Esophagus muscularis mucosa (tissue), 4 donors: ENCODE measurements at regions not wholly inside any gene's neighbourhood (a gene's known extent, or its start where the extent isn't known, plus 50 kb on each side); places are given as distances from the start of the nearest gene placed in this dataset.

Experiments used
- DNase-seq: peaks from one replicate; pipeline ENCODE4 v3.0.0-alpha.2; 2017; ENCODE audit errors: extremely low spot score
- H3K27ac ChIP-seq, 4 donors: fragments of 200-600 bp; sonication (generic); replicated peaks in 1 of 4; 1 replicate in 3 of 4; 2 replicates in 1 of 4; pipeline ENCODE4 v1.5.1; 2016 to 2019; ENCODE audit warnings: mild to moderate bottlenecking in 1 of 4
- H3K27me3 ChIP-seq, 4 donors: fragments of 200-600 bp; sonication (generic); one replicate each; pipeline versions ENCODE4 v1.5.1 to v1.6.0; 2016 to 2019
- H3K36me3 ChIP-seq, 4 donors: fragments of 200-600 bp; sonication (generic); one replicate each; pipeline ENCODE4 v1.5.1; 2016 to 2019
- H3K4me1 ChIP-seq, 4 donors: fragments of 200-600 bp; sonication (generic); one replicate each; pipeline ENCODE4 v1.5.1; 2016 to 2019
- H3K4me3 ChIP-seq, 4 donors: fragments of 200-600 bp; sonication (generic); 1 replicate in 2 of 4; 2 replicates in 2 of 4; pipeline ENCODE4 v1.5.1; 2016 to 2019; ENCODE audit warnings: mild to moderate bottlenecking in 4 of 4, moderate library complexity in 1 of 4
- H3K9me3 ChIP-seq, 4 donors: fragments of 200-600 bp; sonication (generic); 1 replicate in 3 of 4; 2 replicates in 1 of 4; pipeline ENCODE4 v1.5.1; 2016 to 2019
- EP300 ChIP-seq: sonication (generic); formaldehyde crosslinking; IDR thresholded peaks from one replicate; pipeline ENCODE4 v1.6.1; 2017; ENCODE audit warnings: antibody characterized with exemption
- POLR2A ChIP-seq: fragments of 450-650 bp; IDR thresholded peaks from one replicate; pipeline ENCODE4 v1.6.1; 2017; ENCODE audit warnings: antibody characterized with exemption, moderate library complexity, mild to moderate bottlenecking, low read depth
- POLR2AphosphoS5 ChIP-seq, 2 donors: sonication (generic); formaldehyde crosslinking; IDR thresholded peaks; one replicate each; pipeline ENCODE4 v1.6.1; 2017; ENCODE audit warnings: antibody characterized with exemption in 2 of 2
- WGBS: methylation state at CpG from one replicate; pipeline ENCODE4 v1.1.5; 2018; 5-methylcytosine and 5-hydroxymethylcytosine counted together
- intact Hi-C: fragments of 100-400 bp; cut with DNase I; formaldehyde crosslinking; loops from one replicate; pipeline ENCODE4 v1.15.1; 2023
- TF ChIP-seq, protein P1 (sequence below), 3 experiments: fragments of 200-600 bp in 2 of 3; fragments of 450-650 bp in 1 of 3; sonication (generic) in 2 of 3; IDR thresholded peaks; one replicate each; pipeline ENCODE4 v1.5.1; 2017 to 2019; ENCODE audit warnings: antibody characterized with exemption in 3 of 3, mild to moderate bottlenecking in 2 of 3, moderate library complexity in 1 of 3

DNA sequence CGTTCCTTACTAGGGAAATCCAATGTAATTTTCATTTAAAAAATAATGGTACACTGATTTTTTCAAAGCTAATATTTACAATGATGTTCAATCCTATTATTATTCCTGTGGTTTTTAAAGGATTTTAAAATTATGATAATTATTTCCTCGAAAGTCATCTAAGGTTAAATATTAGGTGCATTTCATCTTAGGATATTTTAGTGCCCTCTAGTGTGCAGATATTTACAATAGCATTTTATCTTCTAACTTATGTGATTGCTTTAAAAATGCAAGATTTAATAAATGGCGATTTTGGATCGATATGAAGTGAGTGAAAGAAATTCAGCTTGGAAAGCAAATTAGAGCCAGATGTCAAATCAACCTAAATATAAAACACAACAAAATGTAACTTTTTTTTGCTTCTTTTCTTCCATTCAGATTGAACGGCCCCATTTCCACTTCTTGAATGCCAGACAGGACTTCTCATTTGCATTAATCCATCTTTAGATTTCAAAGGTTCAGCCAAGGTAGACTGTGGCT lies 293.5 kb downstream of the SLC6A15 start:
- Histone ChIP-seq H3K27ac (no peak overlapping the region), H3K4me3 (no peak overlapping the region), H3K27me3 (no peaks in the 10 kb centered on the region), H3K9me3 (no peaks in the 10 kb centered on the region), H3K4me1 (no peaks in the 10 kb centered on the region), H3K36me3 (no peaks in the 10 kb centered on the region)
- intact Hi-C loops = no loop called here
- TF ChIP-seq, protein P1, sequence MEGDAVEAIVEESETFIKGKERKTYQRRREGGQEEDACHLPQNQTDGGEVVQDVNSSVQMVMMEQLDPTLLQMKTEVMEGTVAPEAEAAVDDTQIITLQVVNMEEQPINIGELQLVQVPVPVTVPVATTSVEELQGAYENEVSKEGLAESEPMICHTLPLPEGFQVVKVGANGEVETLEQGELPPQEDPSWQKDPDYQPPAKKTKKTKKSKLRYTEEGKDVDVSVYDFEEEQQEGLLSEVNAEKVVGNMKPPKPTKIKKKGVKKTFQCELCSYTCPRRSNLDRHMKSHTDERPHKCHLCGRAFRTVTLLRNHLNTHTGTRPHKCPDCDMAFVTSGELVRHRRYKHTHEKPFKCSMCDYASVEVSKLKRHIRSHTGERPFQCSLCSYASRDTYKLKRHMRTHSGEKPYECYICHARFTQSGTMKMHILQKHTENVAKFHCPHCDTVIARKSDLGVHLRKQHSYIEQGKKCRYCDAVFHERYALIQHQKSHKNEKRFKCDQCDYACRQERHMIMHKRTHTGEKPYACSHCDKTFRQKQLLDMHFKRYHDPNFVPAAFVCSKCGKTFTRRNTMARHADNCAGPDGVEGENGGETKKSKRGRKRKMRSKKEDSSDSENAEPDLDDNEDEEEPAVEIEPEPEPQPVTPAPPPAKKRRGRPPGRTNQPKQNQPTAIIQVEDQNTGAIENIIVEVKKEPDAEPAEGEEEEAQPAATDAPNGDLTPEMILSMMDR (IDR thresholded peaks at IDR 0.05) = no peak
- TF ChIP-seq POLR2A = no peak
- no peak for TF ChIP-seq POLR2AphosphoS5 (IDR thresholded peaks at IDR 0.05)
- TF ChIP-seq EP300 = no peak
- 71% methylated on average over 5 of the region's 5 CpGs for WGBS
- no peak for DNase-seq

DNA sequence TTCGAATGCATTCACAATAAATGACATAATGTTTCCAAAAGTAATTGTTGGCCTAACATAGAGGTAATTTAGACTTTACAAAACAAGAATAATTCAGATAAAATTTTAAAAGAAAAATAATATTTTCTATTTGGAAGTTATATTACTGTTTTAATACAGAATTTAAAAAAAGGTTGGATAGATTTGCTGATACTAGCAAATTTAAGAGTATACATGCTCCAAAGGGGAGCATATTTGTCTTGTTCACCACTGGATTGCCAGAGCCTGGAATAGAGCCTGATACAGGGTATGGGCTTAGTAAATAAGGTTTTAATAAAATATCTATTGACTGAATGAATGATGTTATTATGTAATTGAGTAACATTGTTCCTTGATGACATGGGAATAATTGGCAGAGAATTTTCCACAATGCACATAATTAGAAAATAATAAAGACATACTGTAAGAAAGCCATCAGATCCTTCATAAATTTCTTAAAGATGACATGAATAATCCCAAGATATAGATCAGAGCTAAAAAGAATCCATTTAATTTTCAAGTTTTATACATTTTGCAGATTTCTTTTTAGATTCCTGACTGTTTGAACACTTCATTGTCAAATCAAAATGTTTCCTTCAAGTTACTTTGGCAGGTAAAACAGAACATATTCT lies 305.3 kb downstream of the SLC6A15 start:
- H3K36me3 ChIP-seq = no peaks in the 10 kb centered on the region
- H3K27ac ChIP-seq = no peak overlapping the region
- H3K4me3 ChIP-seq = no peak overlapping the region
- no peak for DNase-seq
- H3K27me3 ChIP-seq = no peaks in the 10 kb centered on the region
- no peaks in the 10 kb centered on the region for H3K4me1 ChIP-seq
- peaks cover 0 to 1% (median 0%) of the 10 kb centered on the region in 4 donors for H3K9me3 ChIP-seq
- intact Hi-C loops = no loop called here
- TF ChIP-seq POLR2AphosphoS5 (IDR thresholded peaks at IDR 0.05) (no peak), POLR2A (no peak), EP300 (no peak)
- TF ChIP-seq, protein P1 (IDR thresholded peaks at IDR 0.05) = no peak
- 97% methylated on average over 1 of the region's 1 CpG for WGBS

DNA sequence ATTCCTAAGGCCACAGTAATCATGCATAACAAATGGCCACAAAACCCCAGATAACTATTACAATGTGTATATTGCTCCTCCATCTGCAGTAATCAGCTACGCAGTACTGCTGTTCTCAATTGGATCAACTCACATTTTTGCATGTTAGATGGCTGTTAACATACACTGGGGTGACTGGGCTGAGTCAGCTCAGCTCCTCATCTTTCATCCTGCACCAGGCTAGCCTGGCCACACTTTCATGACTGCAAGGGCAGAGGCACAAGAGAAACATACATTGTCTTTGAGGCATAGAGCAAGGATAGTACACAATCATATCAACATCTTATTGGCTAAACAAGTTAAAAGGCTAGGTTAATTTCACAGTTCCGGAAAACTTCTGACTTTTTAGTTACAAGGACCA lies 306.6 kb downstream of the SLC6A15 start:
- H3K4me1 ChIP-seq = no peaks in the 10 kb centered on the region
- H3K36me3 ChIP-seq = no peaks in the 10 kb centered on the region
- DNase-seq = no peak
- no peak overlapping the region for H3K27ac ChIP-seq
- 96% methylated on average over 2 of the region's 2 CpGs for WGBS
- H3K27me3 ChIP-seq = no peaks in the 10 kb centered on the region
- H3K4me3 ChIP-seq = no peak overlapping the region
- no peaks in the 10 kb centered on the region for H3K9me3 ChIP-seq
- TF ChIP-seq EP300 = no peak
- no peak for TF ChIP-seq POLR2A
- TF ChIP-seq, protein P1 (IDR thresholded peaks at IDR 0.05) = no peak
- no peak for TF ChIP-seq POLR2AphosphoS5 (IDR thresholded peaks at IDR 0.05)
- intact Hi-C loops = no loop called here

DNA sequence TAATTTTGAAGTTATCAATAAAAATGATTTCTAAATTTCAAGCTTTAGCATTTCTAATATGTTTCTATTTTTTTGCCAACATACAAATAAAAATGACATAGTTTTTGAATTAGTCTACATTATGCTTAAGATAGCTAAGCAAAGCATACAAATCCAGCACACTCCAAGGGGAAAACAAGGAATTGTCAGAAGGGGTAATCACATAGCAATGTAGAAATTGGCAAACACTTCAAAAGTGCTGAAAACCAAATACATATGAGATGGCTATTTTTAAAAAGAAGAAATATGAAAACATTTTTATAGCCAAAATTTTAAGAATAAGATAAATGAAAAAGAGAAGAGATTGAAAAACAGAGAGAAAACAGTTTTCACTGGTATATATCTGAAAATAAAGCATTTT lies 308.0 kb downstream of the SLC6A15 start:
- Histone ChIP-seq H3K36me3 (no peaks in the 10 kb centered on the region), H3K27me3 (no peaks in the 10 kb centered on the region), H3K4me1 (no peaks in the 10 kb centered on the region), H3K9me3 (no peaks in the 10 kb centered on the region), H3K27ac (no peak overlapping the region), H3K4me3 (no peak overlapping the region)
- TF ChIP-seq POLR2A (no peak), POLR2AphosphoS5 (IDR thresholded peaks at IDR 0.05) (no peak), EP300 (no peak)
- TF ChIP-seq, protein P1 (IDR thresholded peaks at IDR 0.05) = no peak
- intact Hi-C loops = no loop called here
- no peak for DNase-seq
